Fibroblast of lung (primary cell): ENCODE measurements at regions not wholly inside any gene's neighbourhood (a gene's known extent, or its start where the extent isn't known, plus 50 kb on each side); places are given as distances from the start of the nearest gene placed in this dataset.

ENCODE experiments used
- EZH2 ChIP-seq: IDR thresholded peaks from 2 replicates; pipeline ENCODE4 v1.5.1; 2012; ENCODE audit warnings: low read length, control low read depth, mild to moderate bottlenecking; ENCODE audit errors: missing control alignments
- TF ChIP-seq, protein P1 (sequence below), 2 donors: IDR thresholded peaks in 1 of 2; conservative IDR thresholded peaks in 1 of 2; 1 replicate in 1 of 2; 2 replicates in 1 of 2; pipeline ENCODE4 v1.5.1; 2011 to 2012; ENCODE audit warnings: low read length in 2 of 2, control low read depth in 1 of 2, inconsistent platforms in 1 of 2, low read depth in 1 of 2, mild to moderate bottlenecking in 1 of 2

- TF ChIP-seq, protein P1, sequence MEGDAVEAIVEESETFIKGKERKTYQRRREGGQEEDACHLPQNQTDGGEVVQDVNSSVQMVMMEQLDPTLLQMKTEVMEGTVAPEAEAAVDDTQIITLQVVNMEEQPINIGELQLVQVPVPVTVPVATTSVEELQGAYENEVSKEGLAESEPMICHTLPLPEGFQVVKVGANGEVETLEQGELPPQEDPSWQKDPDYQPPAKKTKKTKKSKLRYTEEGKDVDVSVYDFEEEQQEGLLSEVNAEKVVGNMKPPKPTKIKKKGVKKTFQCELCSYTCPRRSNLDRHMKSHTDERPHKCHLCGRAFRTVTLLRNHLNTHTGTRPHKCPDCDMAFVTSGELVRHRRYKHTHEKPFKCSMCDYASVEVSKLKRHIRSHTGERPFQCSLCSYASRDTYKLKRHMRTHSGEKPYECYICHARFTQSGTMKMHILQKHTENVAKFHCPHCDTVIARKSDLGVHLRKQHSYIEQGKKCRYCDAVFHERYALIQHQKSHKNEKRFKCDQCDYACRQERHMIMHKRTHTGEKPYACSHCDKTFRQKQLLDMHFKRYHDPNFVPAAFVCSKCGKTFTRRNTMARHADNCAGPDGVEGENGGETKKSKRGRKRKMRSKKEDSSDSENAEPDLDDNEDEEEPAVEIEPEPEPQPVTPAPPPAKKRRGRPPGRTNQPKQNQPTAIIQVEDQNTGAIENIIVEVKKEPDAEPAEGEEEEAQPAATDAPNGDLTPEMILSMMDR (conservative IDR thresholded peaks at IDR 0.05 in 1 of 2, IDR thresholded peaks at IDR 0.05 in 1 of 2; ENCODE audit: low read depth in 1 of 2, low read length in 2 of 2): no peak
- no peak for TF ChIP-seq EZH2
Observed at GRCh38 chr16:58931436-58931835, 197.3 kb upstream of the GOT2 start.
